ENCODE measurements at regions not wholly inside any gene's neighbourhood (a gene's known extent, or its start where the extent isn't known, plus 50 kb on each side); places are given as distances from the start of the nearest gene placed in this dataset.
"Not testable (repeated sequence)": the region's sequence is repeated elsewhere in the genome, so short reads cannot be mapped to it uniquely, and the experiment has no call there.

DNA sequence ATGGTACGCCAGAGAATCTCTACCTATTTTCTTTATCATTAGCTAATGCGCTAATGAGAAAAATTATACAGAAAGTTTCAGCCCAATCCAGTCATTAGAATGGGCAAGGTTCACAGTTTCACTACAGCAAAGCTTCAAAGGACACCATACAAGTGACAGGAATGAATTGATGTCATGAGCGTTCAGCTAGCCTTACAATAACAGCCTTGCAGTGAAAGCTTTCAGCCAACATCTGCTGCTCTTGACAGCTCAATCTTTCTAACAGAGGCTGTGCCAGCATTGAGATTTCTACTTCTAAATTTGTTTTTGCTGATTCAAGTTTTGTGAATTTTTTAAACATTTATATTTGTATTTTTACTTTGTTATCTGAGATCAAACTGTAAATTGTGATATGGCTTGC is 302.4 kb upstream of the FAM174A start:
- DNase-seq (ENCODE audit: low spot score): no peak

GRCh38 chr5:100188778-100189177 is 346.4 kb upstream of the FAM174A start:
- no peak for DNase-seq (ENCODE audit: low spot score)

DNA sequence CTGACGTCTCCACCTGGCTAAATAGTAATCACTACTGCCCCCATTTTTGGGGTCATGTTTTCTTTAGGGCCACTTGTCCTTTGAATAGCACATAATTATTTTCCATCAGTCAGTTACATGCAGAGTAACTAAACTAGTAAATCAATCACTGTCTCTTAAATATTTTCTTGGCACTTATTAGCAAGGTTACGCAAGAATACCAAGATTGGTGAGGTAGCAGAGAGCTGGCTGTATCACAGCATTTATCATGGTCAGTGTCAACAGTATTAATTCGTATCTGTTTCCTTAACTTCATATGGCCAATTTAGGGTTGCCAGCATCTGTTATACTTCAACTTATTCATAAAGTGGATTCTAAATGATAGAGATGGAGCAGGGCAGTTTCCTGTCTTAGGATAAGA is 346.8 kb upstream of the FAM174A start:
- no peak for DNase-seq (ENCODE audit: low spot score)

- DNase-seq (ENCODE audit: low spot score): no peak
These were observed 349.0 kb upstream of the FAM174A start for GRCh38 chr5:100186181-100186580.

DNA sequence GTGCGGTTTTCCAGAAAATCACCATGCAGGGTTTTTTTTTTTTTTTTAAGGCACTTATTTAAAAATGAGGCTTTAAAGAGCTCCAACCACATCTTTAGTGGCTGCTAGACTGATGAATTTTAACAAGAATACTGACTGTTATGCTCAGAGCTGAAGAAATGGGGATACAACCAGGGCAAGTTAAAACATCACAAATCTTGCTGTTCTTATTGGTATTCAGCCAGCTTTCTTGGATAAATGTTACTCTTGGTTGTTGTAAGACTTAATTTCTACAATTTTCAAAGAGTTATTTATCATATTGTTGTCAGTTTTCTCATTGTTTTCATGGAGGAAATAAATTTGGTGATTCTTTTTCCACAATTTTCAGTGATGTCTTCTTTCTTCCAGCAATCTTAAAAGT is 352.8 kb upstream of the FAM174A start:
- no peak for DNase-seq (ENCODE audit: low spot score)

- no peak for DNase-seq (ENCODE audit: low spot score)
These were observed 359.8 kb upstream of the FAM174A start for GRCh38 chr5:100175346-100175745.

DNA sequence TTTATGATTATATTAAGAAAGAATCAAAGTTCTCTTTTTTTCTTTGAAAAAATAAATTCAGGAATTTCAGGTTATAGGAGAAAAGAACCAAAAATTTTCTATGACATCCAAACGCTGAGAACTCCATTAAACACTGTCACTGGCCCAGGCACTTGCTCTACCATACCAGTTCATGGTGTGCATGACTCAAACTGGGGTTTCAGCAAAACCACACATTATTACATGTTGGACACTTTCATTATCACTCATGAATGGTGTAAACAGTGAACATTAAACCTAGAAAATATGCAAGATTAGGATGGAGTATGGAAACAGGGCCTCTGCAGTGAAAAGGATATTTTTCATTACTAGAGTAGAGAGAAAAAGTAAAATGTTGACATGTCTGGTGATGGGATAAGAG is 369.9 kb upstream of the FAM174A start:
- no peak for DNase-seq (ENCODE audit: low spot score)

GRCh38 chr5:100161868-100162267 is 373.3 kb upstream of the FAM174A start:
- no peak for DNase-seq (ENCODE audit: low spot score)

DNA sequence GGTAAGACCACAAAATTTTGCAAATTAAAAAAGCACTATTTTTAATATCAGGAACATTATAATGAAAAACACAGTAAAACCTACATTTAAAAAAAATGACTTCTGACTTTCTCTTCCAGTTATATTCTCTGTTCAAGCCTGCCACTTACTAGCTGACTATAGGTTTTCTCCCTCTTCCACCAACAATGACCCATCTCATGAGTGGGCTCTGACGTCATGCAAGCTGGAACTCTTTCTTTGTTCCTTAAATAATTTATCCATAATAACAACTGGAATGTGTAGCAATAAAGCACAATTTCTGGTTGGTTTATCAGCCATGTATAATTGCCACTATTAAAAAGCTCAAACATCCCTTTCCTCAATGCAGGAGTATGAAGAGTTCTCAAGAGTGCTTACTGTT is 378.1 kb upstream of the FAM174A start:
- no peak for DNase-seq (ENCODE audit: low spot score)

- DNase-seq (ENCODE audit: low spot score): no peak
These were observed 386.9 kb upstream of the FAM174A start for GRCh38 chr5:100148239-100148638.

DNA sequence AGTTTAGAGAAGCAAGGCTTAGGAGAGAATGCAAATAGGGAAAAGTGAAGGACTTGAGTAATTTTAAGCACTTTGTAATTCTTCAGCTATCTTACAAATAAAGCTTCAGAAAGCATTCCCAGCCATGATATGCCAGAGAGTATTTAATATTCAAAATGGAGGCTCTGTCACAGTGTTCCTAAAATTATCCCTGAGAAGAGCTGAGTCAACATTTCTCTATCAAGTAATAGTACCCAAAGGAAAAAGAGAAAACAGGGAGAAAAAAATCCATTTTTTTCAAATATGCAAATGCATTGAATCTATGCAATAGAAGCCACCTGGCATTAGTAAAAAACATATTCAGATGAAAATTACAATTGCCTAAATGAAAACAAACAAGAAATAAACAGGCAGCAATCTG is 392.6 kb upstream of the FAM174A start:
- no peak for DNase-seq (ENCODE audit: low spot score)

- no peak for DNase-seq (ENCODE audit: low spot score)
These were observed 404.0 kb upstream of the FAM174A start for GRCh38 chr5:100131161-100131560.

DNA sequence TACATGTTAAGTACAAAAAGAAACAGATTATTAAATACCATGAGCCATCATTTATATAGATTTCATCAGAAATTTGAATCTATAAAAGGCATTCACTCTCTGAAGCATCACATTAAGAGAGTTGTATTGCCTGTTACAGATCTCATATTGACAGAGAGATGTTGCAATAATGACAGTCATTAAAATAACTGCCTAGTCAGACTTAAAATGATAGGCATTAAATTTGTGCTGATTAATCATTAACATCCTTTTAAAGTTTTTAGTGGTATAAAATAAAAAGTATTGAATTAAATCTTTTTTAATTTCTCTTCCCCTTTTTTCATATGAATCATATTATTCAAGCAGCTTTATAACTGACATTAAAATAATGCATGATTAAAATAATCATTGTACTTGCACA is 404.9 kb upstream of the FAM174A start:
- DNase-seq (ENCODE audit: low spot score): no peak

DNA sequence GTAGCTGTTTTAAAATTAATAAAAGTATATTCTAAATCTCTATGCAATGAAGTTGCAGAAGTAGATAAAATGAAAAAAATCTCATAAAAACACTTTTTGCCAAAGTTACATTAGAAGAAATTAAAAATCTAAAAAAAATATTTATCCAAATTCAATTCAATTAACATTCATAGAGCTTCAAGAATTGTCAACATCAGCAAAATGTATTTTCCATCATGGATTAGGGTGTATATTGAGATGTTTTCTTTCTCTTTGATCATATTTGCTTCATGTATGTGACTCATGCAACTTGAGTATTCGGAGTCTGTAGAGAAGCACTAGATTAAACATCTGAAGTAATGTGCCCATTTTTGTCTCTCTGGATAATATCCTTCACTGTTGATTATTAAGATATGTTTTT is 415.3 kb upstream of the FAM174A start:
- no peak for DNase-seq (ENCODE audit: low spot score)

DNA sequence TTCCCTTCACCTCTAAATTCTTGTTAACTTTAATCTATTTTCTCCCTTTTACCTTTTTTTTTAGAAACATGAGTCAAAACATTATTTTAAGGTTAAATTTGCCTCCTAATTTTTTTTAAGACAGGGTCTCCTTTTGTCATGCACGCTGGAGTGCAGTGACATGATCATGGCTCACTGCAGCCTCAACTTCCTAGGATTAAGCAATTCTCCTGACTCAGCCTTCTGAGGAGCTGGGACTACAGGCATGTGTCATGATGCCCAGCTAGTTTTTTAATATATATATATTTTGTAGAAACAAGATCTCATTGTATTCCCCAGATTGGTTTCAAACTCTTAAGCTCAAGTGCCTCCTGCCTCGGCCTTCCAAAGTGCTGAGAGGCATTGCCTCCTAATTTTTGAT is 424.7 kb upstream of the FAM174A start:
- DNase-seq (ENCODE audit: low spot score): no peak

- DNase-seq (ENCODE audit: low spot score): no peak
These were observed 426.3 kb upstream of the FAM174A start for GRCh38 chr5:100108883-100109282.

- not testable (repeated sequence) for DNase-seq (ENCODE audit: low spot score)
These were observed 431.5 kb upstream of the FAM174A start for GRCh38 chr5:100103592-100104119.

GRCh38 chr5:100101466-100101865 is 433.7 kb upstream of the FAM174A start:
- DNase-seq (ENCODE audit: low spot score): not testable (repeated sequence)

DNA sequence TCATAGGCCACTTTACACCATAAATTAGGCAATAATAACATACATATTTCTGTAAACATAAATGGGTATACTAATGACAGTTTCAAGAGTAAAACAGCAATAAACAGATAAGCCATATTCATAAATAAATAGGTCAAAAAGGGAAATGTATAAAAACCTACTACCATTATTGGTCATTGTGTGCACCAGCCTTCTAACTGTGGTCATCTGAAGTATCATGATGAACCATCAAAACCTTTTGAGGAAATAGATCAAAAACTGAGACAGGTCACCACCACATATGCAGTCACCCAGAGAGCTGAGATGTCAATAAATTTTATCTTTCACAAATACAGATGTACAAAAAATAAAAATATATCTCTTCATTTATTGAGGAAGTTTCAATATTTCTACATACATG is 438.8 kb upstream of the FAM174A start:
- DNase-seq (ENCODE audit: low spot score): not testable (repeated sequence)

GRCh38 chr5:100080703-100081102 is 454.5 kb upstream of the FAM174A start:
- not testable (repeated sequence) for DNase-seq (ENCODE audit: low spot score)

- not testable (repeated sequence) for DNase-seq (ENCODE audit: low spot score)
These were observed 456.0 kb upstream of the FAM174A start for GRCh38 chr5:100079163-100079562.

DNA sequence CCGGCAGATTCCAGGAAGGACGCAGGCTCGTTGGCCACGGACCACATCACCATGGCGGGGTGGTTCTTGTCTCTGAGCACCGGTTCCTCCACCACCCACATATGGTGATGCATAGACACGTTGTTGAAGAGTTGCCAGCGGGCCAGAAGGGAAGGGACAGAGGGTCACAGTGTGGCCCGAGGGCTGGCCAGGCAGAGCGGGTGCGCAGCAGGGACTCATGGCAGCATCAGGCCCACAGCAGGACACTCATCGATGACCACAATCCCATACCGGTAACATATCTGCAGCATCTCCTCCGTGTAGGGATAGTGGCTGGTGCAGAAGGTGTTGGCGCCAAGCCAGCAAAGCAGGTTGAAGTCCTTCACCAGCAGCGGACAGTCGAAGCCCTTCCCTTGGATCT is 469.2 kb upstream of the FAM174A start:
- not testable (repeated sequence) for DNase-seq (ENCODE audit: low spot score)

- DNase-seq (ENCODE audit: low spot score): no peak
These were observed 491.7 kb upstream of the FAM174A start for GRCh38 chr5:100043475-100043874.

DNA sequence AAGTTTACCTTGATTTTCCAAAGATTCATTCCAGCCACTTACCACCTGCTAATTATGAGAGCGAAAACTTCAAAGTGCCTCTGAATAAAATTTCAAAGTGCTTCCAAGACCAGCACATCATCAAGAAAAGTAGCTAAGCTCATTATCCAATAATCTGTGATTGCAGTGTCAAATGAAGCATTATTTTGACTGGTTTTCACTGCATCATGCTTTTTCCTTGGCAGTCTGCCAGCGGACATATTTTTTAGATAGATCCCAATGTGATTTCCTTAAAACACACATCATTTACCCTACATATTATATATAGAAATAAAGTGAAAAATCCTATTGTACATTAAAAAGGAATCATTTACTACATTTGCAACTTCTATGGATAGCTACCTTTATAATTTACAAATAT is 508.6 kb upstream of the FAM174A start:
- DNase-seq (ENCODE audit: low spot score): no peak

DNA sequence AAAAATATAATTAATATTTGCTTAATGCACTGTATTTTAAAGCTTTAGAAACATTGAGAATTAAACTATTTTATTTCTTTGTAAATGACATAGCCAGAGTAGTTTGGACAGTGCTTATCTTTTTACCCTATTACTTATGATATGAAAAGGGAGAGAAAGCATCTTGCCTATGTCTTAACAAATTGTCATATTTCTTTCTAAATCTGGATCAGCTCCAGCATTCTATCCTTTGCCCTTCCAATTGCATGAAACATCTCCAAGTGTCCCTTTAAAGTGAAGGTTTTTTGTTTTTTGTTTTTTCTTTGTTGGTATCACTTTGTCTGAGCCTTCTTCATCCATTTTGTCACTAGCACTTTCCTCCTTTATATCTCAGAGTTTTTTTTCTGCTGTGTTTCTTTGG is 511.6 kb upstream of the FAM174A start:
- DNase-seq (ENCODE audit: low spot score): no peak

Measured in CD4-positive, alpha-beta T cell treated with Interleukin-6 at 100 ng/mL for 8 hours (primary cell).